GM12874 (cell line): ENCODE measurements at regions not wholly inside any gene's neighbourhood (a gene's known extent, or its start where the extent isn't known, plus 50 kb on each side); places are given as distances from the start of the nearest gene placed in this dataset.

Experiments used
- TF ChIP-seq, protein P1 (sequence below): IDR thresholded peaks from 2 replicates; pipeline ENCODE4 v1.5.1; 2011; ENCODE audit warnings: low read depth, mild to moderate bottlenecking, control low read depth, low read length, moderate library complexity; ENCODE audit not compliant: insufficient read depth

DNA sequence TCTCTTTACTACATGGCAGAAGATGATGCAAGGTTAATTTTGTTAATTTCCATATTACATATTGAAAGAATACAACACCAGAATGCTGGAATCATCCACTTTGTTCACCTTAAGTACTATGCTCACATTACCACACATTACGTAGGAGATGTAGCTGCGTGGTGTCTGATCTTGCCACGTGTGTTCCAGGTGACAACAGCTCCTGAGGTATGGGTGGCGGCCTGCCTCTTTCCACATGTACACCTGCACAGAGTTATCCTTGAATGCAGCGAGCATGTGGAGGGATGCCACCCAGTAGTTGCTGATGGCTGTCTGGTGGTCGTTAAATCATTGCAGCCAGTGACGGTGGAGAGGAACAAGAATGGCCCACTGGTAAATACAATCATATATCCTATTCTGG, 740.5 kb upstream of the EEF2KMT start:
- TF ChIP-seq, protein P1, sequence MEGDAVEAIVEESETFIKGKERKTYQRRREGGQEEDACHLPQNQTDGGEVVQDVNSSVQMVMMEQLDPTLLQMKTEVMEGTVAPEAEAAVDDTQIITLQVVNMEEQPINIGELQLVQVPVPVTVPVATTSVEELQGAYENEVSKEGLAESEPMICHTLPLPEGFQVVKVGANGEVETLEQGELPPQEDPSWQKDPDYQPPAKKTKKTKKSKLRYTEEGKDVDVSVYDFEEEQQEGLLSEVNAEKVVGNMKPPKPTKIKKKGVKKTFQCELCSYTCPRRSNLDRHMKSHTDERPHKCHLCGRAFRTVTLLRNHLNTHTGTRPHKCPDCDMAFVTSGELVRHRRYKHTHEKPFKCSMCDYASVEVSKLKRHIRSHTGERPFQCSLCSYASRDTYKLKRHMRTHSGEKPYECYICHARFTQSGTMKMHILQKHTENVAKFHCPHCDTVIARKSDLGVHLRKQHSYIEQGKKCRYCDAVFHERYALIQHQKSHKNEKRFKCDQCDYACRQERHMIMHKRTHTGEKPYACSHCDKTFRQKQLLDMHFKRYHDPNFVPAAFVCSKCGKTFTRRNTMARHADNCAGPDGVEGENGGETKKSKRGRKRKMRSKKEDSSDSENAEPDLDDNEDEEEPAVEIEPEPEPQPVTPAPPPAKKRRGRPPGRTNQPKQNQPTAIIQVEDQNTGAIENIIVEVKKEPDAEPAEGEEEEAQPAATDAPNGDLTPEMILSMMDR = no peak

DNA sequence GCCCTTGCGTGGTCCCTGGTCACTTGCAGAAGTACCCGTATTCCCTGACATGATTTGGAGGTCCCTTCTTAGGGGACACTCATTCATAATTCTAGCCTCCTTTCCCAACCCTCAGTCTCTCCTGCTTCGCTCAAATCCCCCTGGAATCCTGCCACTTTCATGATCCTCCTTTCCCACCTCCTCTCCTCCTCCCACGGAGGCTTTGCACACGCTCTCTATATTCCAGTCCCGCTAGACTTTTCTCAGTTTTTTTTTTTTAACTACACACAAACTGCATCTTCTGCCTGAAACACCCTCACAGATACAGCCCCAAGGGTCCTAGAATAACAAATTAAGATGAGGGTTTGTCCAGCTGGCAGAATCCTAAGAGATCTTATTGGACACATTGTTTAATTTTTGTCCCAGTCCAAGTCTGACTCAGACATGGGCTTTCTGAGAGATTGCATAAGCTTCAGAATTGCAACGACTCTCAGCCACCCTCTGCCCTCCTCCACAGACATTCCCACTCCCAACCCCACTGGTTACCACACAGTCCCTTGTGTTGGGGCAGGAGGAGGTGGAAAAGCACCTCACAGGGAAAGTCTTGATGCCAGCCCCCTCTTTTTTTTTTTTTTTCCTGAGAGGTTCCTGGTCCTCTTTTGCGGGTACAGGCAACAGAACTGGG, 739.5 kb upstream of the EEF2KMT start:
- TF ChIP-seq, protein P1 = no peak

DNA sequence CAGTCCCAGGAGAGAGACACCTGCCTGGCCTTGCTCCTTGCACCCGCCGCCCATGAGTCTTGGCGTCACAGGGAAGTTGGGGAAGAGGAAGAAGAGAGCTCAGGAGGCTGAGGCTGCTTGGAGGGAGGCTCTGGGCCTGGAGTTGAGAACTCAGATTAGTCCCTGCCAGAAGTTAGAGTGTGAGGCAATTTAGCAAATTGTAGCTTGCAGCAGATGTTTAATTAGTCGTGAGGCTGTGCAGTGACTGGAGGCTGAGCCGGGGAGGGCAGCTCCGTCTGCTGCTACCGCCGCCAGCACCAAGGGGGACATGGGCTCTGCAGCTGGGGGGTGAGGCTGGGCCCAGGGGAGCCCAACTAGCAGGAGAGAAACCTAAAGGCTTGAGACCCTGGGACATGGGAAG, 738.3 kb upstream of the EEF2KMT start:
- TF ChIP-seq, protein P1 = no peak

DNA sequence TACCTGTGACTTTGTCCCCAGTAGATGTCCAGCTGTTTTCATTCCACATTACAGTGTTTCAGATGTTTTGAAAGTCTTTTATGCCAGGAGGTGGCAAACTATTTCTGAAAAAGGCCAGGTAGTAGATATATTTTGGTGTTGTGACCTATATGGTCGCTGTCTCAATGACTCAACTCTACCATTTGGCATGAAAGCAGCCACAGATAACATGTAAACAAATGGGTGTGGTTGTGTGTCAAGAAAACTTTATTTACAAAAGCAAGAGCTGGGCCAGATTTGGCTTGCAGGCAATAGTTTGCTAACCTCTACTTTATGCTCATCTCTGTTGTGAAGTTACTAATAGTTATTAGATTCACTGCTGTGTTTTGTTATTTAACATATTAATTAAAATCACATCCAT, 728.7 kb upstream of the EEF2KMT start:
- TF ChIP-seq, protein P1 = no peak

DNA sequence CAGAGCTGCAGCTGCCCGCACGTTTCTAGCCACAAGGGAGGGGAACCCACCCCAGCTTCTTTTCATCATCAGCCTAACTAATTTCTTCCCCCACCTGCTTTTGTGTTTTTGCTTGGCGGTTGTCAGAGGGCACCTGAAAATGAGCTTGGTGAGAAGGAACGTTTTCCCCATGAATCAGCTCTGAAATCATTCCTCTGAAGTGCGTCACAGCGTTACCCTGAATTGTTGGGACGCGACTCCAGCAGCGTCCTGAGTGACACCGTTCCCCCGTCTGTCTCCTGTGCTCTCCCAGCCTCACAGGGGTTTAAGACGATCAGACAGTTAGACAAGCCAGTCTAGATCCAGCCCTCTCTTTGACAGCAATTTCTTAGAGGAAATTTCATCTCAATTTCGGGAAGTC, 722.9 kb upstream of the EEF2KMT start:
- TF ChIP-seq, protein P1 = no peak

DNA sequence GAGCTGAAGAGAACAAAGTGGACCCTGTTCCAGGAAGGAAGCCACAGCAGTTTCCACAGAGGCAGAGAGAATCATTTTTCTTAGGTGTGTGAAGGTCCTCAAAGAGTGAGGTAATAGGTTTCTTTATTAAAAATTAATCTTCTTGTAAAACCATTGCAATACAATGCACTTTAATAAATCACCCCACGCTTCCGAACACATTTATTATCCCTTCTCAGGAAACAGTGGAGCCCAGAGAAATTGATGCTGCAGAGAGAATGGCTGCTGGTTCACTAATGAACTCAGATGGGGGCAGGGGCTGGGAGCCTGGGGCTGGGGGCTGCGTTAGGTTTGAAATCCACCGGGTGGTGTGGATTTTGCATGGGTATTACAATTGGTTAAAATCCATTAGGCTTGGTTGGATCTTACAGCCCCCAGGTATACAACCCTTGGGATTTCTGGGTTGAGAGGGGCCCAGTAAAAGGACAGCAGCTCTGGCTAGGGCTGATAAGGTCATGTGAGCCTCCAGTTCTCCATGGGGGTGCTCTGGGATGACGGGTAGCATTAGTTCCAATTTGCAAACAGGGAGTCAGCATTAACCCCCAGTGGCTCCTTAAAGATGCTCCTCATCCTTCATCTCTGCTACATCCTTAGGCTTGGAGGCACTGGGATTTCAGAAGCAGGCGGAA, 718.1 kb upstream of the EEF2KMT start:
- TF ChIP-seq, protein P1 = no peak

DNA sequence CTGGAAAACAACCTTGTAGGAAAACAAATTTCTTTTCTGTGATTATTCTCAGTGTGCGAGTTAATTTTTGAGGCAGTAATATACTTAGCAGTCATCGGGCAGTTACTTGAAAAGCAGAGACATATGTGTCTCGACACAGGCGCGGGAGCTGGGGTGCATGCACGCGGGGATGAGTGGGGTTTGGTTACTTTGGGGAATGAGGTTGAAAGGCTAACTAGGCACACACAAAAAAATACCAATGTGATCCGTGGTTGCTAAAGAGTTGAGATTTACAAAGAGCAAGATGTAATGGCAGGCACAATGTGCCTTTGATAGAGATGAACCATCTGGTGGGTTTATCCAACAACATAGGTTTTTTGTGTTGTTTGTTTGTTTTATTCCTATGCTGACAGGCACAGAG, 703.8 kb upstream of the EEF2KMT start:
- TF ChIP-seq, protein P1 = no peak
